ENCODE measurements at regions not wholly inside any gene's neighbourhood (a gene's known extent, or its start where the extent isn't known, plus 50 kb on each side); places are given as distances from the start of the nearest gene placed in this dataset.

DNA sequence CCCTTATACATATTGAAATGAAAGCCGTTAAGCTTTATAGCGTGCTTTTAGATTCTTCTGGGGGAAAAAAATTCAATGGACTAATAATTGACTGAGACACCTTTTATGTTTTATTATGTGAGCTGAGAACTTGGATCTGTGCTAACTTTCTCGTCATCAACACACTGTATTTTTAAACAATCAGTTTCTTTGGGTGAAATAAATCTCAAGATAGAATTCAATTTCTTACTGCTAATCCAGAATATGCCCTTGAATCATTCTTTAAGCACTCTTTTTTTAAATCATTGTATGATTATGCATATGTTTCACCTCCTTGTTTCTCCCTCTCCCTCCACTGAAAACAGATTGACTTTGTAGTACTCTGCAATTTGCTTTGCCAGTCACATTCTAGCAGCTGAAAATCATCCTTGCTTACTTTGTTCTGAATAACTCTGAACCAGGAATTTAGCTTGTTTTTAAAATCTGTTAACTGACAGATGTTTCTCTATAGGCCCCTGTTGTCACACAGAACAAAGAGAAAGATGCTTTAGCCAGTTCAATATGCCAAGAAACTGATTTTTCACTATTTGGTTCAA lies 81.5 kb downstream of the SLIT2 start:
- 82 to 86% methylated on average over 3 of the region's 3 CpGs for WGBS, 2 donors
- Histone ChIP-seq H3K27ac (no peak overlapping the region), H3K27me3 (no peaks in the 10 kb centered on the region), H3K9me3 (no peaks in the 10 kb centered on the region), H3K36me3 (no peaks in the 10 kb centered on the region), H3K4me1 (no peaks in the 10 kb centered on the region), H3K4me3 (no peak overlapping the region)
- intact Hi-C loops (cut with DNase I): no loop called here
- ATAC-seq (no peak), DNase-seq (no peak)
- TF ChIP-seq CTCF (IDR thresholded peaks at IDR 0.05): no peak

DNA sequence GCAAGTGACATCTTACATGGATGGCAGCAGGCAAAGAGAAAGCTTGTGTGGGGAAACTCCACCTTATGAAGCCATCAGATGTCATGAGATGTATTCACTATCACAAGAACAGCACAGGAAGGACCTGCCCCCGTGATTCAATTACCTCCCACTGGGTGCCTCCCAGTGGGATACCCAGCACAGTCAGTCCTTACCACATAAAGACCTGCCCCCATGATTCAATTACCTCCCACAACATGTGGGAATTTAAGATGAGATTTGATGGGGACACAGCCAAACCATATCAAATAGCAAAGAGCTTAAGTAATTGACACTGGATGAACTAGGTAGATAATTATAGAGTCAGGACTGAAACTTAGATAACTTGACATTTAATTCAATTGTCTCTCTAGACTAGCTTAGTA lies 85.6 kb downstream of the SLIT2 start:
- no peak for ATAC-seq
- no peak for DNase-seq
- H3K27me3 ChIP-seq: no peaks in the 10 kb centered on the region
- no peak overlapping the region for H3K4me3 ChIP-seq
- TF ChIP-seq CTCF (IDR thresholded peaks at IDR 0.05): no peak
- WGBS, 2 donors: 27 to 41% methylated on average over 1 of the region's 1 CpG
- no peaks in the 10 kb centered on the region for H3K9me3 ChIP-seq
- H3K27ac ChIP-seq: no peak overlapping the region
- intact Hi-C loops (cut with DNase I): no loop called here
- H3K36me3 ChIP-seq: no peaks in the 10 kb centered on the region
- H3K4me1 ChIP-seq: no peaks in the 10 kb centered on the region

- no peak for DNase-seq
- Histone ChIP-seq H3K36me3 (no peaks in the 10 kb centered on the region), H3K4me3 (no peak overlapping the region), H3K9me3 (peaks cover 0 to 5% (median 0%) of the 10 kb centered on the region in 11 donors), H3K4me1 (no peaks in the 10 kb centered on the region), H3K27ac (no peak overlapping the region), H3K27me3 (no peaks in the 10 kb centered on the region)
- TF ChIP-seq CTCF (IDR thresholded peaks at IDR 0.05): no peak
- ATAC-seq: no peak
- intact Hi-C loops (cut with DNase I): no loop called here
- WGBS, 2 donors: 81 to 88% methylated on average over 2 of the region's 2 CpGs
Measured at GRCh38 chr4:20338841-20339240, 87.1 kb downstream of the SLIT2 start.

GRCh38 chr4:20341134-20341738 lies 89.5 kb downstream of the SLIT2 start:
- Histone ChIP-seq H3K36me3 (no peaks in the 10 kb centered on the region), H3K9me3 (peaks cover 0 to 5% (median 0%) of the 10 kb centered on the region in 11 donors), H3K4me1 (no peaks in the 10 kb centered on the region), H3K27ac (no peak overlapping the region), H3K27me3 (no peaks in the 10 kb centered on the region), H3K4me3 (no peak overlapping the region)
- 76 to 80% methylated on average over 5 of the region's 5 CpGs for WGBS, 2 donors
- TF ChIP-seq CTCF (IDR thresholded peaks at IDR 0.05): no peak
- DNase-seq: no peak
- no peak for ATAC-seq
- intact Hi-C loops (cut with DNase I): no loop called here

Measured in heart right ventricle (tissue), 16 donors.